Stomach (tissue), 8 donors: ENCODE measurements at regions not wholly inside any gene's neighbourhood (a gene's known extent, or its start where the extent isn't known, plus 50 kb on each side); places are given as distances from the start of the nearest gene placed in this dataset.

Experiments
- DNase-seq, 2 donors: peaks; one replicate each; pipeline versions ENCODE4 v3.0.0 to v3.0.0-alpha.2; 2013 to 2019
- H3K27ac ChIP-seq, 5 donors: fragments of 200-600 bp in 4 of 5; sonication (generic) in 4 of 5; one replicate each; pipeline ENCODE4 v1.5.1; 2013 to 2019; ENCODE audit warnings: mild to moderate bottlenecking in 1 of 5, moderate library complexity in 1 of 5
- H3K27me3 ChIP-seq, 3 donors: fragments of 200-600 bp; sonication (generic); one replicate each; pipeline ENCODE4 v1.5.1; 2017 to 2019; ENCODE audit warnings: mixed run types in 1 of 3
- H3K36me3 ChIP-seq, 4 donors: fragments of 200-600 bp; sonication (generic); 1 replicate in 3 of 4; 2 replicates in 1 of 4; pipeline ENCODE4 v1.5.1; 2016 to 2019
- H3K4me1 ChIP-seq, 4 donors: fragments of 200-600 bp; sonication (generic); one replicate each; pipeline ENCODE4 v1.5.1; 2016 to 2019
- H3K4me3 ChIP-seq, 4 donors: fragments of 200-600 bp; sonication (generic) in 3 of 4; one replicate each; pipeline ENCODE4 v1.5.1; 2016 to 2019; ENCODE audit warnings: mild to moderate bottlenecking in 1 of 4
- H3K9me3 ChIP-seq, 4 donors: fragments of 200-600 bp; sonication (generic); one replicate each; pipeline ENCODE4 v1.5.1; 2016 to 2019
- CTCF ChIP-seq, 7 experiments: fragments of 450-650 bp in 4 of 7; fragments of 200-600 bp in 3 of 7; sonication (generic) in 3 of 7; IDR thresholded peaks; one replicate each; pipeline ENCODE4 v1.5.1; 2016 to 2019; ENCODE audit warnings: antibody characterized with exemption in 7 of 7, control low read depth in 2 of 7, mild to moderate bottlenecking in 1 of 7
- EP300 ChIP-seq: sonication (generic); formaldehyde crosslinking; IDR thresholded peaks from one replicate; pipeline ENCODE4 v1.6.1; 2017; ENCODE audit warnings: antibody characterized with exemption
- POLR2A ChIP-seq, 4 donors: fragments of 450-650 bp; IDR thresholded peaks; one replicate each; pipeline ENCODE4 v1.6.1; 2016; ENCODE audit warnings: antibody characterized with exemption in 4 of 4, control low read depth in 2 of 4, mild to moderate bottlenecking in 1 of 4, moderate library complexity in 1 of 4
- POLR2AphosphoS5 ChIP-seq, 3 donors: sonication (generic); formaldehyde crosslinking; IDR thresholded peaks; one replicate each; pipeline ENCODE4 v1.6.1; 2016; ENCODE audit warnings: antibody characterized with exemption in 3 of 3
- WGBS, 5 donors: extraction: QIAGEN DNeasy Blood & Tissue Kit in 3 of 5; methylation state at CpG; one replicate each; pipeline versions ENCODE4 v1.1.5 to v1.1.7; 2013 to 2018; 5-methylcytosine and 5-hydroxymethylcytosine counted together
- intact Hi-C: fragments of 100-400 bp; cut with DNase I; formaldehyde crosslinking; loops from one replicate; pipeline ENCODE4 v1.15.1; 2023; ENCODE audit warnings: low total_unique reads
- donor health status: healthy with polysubstance abuse.
- donor health status: Bipolar disorder and iron deficiency.
- donor health status: healthy.

GRCh38 chr18:73942956-73943355 is 204.7 kb downstream of the FBXO15 start:
- TF ChIP-seq POLR2AphosphoS5 (IDR thresholded peaks at IDR 0.05) (no peak), POLR2A (IDR thresholded peaks at IDR 0.05) (no peak), CTCF (IDR thresholded peaks at IDR 0.05) (no peak), EP300 (no peak)
- 61 to 72% (median 64%) methylated on average over 4 of the region's 4 CpGs for WGBS, 5 donors
- intact Hi-C loops = no loop called here
- H3K4me3 ChIP-seq = no peak overlapping the region
- no peaks in the 10 kb centered on the region for H3K27me3 ChIP-seq
- no peaks in the 10 kb centered on the region for H3K36me3 ChIP-seq
- H3K9me3 ChIP-seq = no peaks in the 10 kb centered on the region
- DNase-seq = no peak
- H3K27ac ChIP-seq = no peak overlapping the region
- H3K4me1 ChIP-seq = no peaks in the 10 kb centered on the region

GRCh38 chr18:73942081-73942625 is 205.5 kb downstream of the FBXO15 start:
- intact Hi-C loops = no loop called here
- Histone ChIP-seq H3K27ac (no peak overlapping the region), H3K4me3 (no peak overlapping the region), H3K27me3 (no peaks in the 10 kb centered on the region), H3K4me1 (no peaks in the 10 kb centered on the region), H3K36me3 (no peaks in the 10 kb centered on the region), H3K9me3 (no peaks in the 10 kb centered on the region)
- TF ChIP-seq CTCF (IDR thresholded peaks at IDR 0.05) = no peak
- no peak for TF ChIP-seq EP300
- no peak for TF ChIP-seq POLR2AphosphoS5 (IDR thresholded peaks at IDR 0.05)
- no peak for TF ChIP-seq POLR2A (IDR thresholded peaks at IDR 0.05)
- WGBS, 5 donors = 72 to 82% (median 79%) methylated on average over 8 of the region's 8 CpGs
- no peak for DNase-seq

GRCh38 chr18:73940721-73941120 is 206.9 kb downstream of the FBXO15 start:
- 67 to 72% (median 69%) methylated on average over 8 of the region's 8 CpGs for WGBS, 5 donors
- TF ChIP-seq POLR2A (IDR thresholded peaks at IDR 0.05) (no peak), EP300 (no peak), CTCF (IDR thresholded peaks at IDR 0.05) (no peak), POLR2AphosphoS5 (IDR thresholded peaks at IDR 0.05) (no peak)
- no peak for DNase-seq
- H3K27me3 ChIP-seq = no peaks in the 10 kb centered on the region
- H3K4me3 ChIP-seq = no peak overlapping the region
- intact Hi-C loops = no loop called here
- no peaks in the 10 kb centered on the region for H3K9me3 ChIP-seq
- no peaks in the 10 kb centered on the region for H3K36me3 ChIP-seq
- no peaks in the 10 kb centered on the region for H3K4me1 ChIP-seq
- no peak overlapping the region for H3K27ac ChIP-seq

- 79 to 84% (median 83%) methylated on average over 5 of the region's 5 CpGs for WGBS, 5 donors
- H3K27me3 ChIP-seq = no peaks in the 10 kb centered on the region
- no peak for DNase-seq
- H3K4me3 ChIP-seq = no peak overlapping the region
- TF ChIP-seq EP300 (no peak), POLR2A (IDR thresholded peaks at IDR 0.05) (no peak), CTCF (IDR thresholded peaks at IDR 0.05) (no peak), POLR2AphosphoS5 (IDR thresholded peaks at IDR 0.05) (no peak)
- H3K4me1 ChIP-seq = no peaks in the 10 kb centered on the region
- no peaks in the 10 kb centered on the region for H3K36me3 ChIP-seq
- intact Hi-C loops = no loop called here
- no peak overlapping the region for H3K27ac ChIP-seq
- H3K9me3 ChIP-seq = no peaks in the 10 kb centered on the region
Observed at GRCh38 chr18:73939391-73939790, 208.2 kb downstream of the FBXO15 start.
